AG10803 (cell line): ENCODE measurements at regions not wholly inside any gene's neighbourhood (a gene's known extent, or its start where the extent isn't known, plus 50 kb on each side); places are given as distances from the start of the nearest gene placed in this dataset.

ENCODE experiments used
- DNase-seq: peaks from one replicate; pipeline ENCODE4 v3.0.0; 2010; ENCODE audit warnings: low read depth
- H3K4me3 ChIP-seq: 2 replicates; pipeline ENCODE4 v1.5.1; 2011; ENCODE audit warnings: mild to moderate bottlenecking, low read length, control low read depth
- CTCF ChIP-seq: conservative IDR thresholded peaks from 2 replicates; pipeline ENCODE4 v1.5.1; 2011; ENCODE audit warnings: mild to moderate bottlenecking, low read length, control low read depth, inconsistent platforms

- no peak for TF ChIP-seq CTCF
- no peak overlapping the region for H3K4me3 ChIP-seq
- no peak for DNase-seq
These were observed 293.7 kb upstream of the RIMS1 start for GRCh38 chr6:71592643-71593042.

- TF ChIP-seq CTCF: no peak
- no peak overlapping the region for H3K4me3 ChIP-seq
- no peak for DNase-seq
These were observed 287.0 kb upstream of the RIMS1 start for GRCh38 chr6:71599359-71599758.

- DNase-seq: peak; percentile 97
- no peak for TF ChIP-seq CTCF
- H3K4me3 ChIP-seq: no peak overlapping the region
These were observed 283.9 kb upstream of the RIMS1 start for GRCh38 chr6:71602385-71603007.

- no peak overlapping the region for H3K4me3 ChIP-seq
- TF ChIP-seq CTCF: no peak
- no peak for DNase-seq
These were observed 283.3 kb upstream of the RIMS1 start for GRCh38 chr6:71603021-71603420.

GRCh38 chr6:71608646-71609045 is 277.7 kb upstream of the RIMS1 start:
- no peak overlapping the region for H3K4me3 ChIP-seq
- DNase-seq: peak; percentile 40
- no peak for TF ChIP-seq CTCF

GRCh38 chr6:71619836-71620235 is 266.5 kb upstream of the RIMS1 start:
- no peak overlapping the region for H3K4me3 ChIP-seq
- TF ChIP-seq CTCF: no peak
- peak; percentile 48 for DNase-seq

GRCh38 chr6:71621918-71622519 is 264.3 kb upstream of the RIMS1 start:
- peak; percentile 30 for DNase-seq
- peak; percentile 66 for TF ChIP-seq CTCF
- no peak overlapping the region for H3K4me3 ChIP-seq
